ENCODE measurements at regions not wholly inside any gene's neighbourhood (a gene's known extent, or its start where the extent isn't known, plus 50 kb on each side); places are given as distances from the start of the nearest gene placed in this dataset.
"Not testable (repeated sequence)": the region's sequence is repeated elsewhere in the genome, so short reads cannot be mapped to it uniquely, and the experiment has no call there.

DNA sequence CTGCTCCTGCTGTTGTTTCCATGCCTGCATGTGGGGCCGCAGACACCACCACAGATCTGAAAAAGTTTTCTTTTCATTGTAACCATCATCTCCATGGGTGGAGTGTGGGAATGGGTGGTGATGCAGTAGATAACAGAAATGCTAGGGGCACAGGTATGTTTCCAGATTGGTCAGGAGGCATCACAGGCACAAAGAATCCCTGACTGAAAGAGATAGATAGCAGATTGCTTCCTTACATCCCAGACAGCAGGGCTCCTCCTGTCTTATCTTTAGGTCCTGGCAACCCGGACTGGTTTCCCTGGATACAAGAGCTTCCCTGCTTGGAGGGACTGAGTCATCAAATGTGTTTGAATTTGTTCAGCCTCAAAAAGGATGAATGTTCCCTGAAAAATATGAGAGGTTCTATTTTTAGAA is 1937.6 kb downstream of the PCDH9 start:
- no peaks in the 10 kb centered on the region for H3K36me3 Mint-ChIP-seq (ENCODE audit: insufficient read depth)
- H3K9me3 Mint-ChIP-seq (ENCODE audit: low read depth), result no peaks in the 10 kb centered on the region
- H3K4me1 Mint-ChIP-seq (ENCODE audit: low read depth), result no peaks in the 10 kb centered on the region
- TF ChIP-seq, protein P1, sequence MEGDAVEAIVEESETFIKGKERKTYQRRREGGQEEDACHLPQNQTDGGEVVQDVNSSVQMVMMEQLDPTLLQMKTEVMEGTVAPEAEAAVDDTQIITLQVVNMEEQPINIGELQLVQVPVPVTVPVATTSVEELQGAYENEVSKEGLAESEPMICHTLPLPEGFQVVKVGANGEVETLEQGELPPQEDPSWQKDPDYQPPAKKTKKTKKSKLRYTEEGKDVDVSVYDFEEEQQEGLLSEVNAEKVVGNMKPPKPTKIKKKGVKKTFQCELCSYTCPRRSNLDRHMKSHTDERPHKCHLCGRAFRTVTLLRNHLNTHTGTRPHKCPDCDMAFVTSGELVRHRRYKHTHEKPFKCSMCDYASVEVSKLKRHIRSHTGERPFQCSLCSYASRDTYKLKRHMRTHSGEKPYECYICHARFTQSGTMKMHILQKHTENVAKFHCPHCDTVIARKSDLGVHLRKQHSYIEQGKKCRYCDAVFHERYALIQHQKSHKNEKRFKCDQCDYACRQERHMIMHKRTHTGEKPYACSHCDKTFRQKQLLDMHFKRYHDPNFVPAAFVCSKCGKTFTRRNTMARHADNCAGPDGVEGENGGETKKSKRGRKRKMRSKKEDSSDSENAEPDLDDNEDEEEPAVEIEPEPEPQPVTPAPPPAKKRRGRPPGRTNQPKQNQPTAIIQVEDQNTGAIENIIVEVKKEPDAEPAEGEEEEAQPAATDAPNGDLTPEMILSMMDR (IDR thresholded peaks at IDR 0.05; ENCODE audit: unreplicated experiment), result no peak
- H3K4me3 Mint-ChIP-seq (ENCODE audit: low read depth), result no peak overlapping the region
- H3K27ac Mint-ChIP-seq, result no peak overlapping the region
- no peaks in the 10 kb centered on the region for H3K27me3 Mint-ChIP-seq
- no peak for DNase-seq (ENCODE audit: low spot score, unreplicated experiment)

DNA sequence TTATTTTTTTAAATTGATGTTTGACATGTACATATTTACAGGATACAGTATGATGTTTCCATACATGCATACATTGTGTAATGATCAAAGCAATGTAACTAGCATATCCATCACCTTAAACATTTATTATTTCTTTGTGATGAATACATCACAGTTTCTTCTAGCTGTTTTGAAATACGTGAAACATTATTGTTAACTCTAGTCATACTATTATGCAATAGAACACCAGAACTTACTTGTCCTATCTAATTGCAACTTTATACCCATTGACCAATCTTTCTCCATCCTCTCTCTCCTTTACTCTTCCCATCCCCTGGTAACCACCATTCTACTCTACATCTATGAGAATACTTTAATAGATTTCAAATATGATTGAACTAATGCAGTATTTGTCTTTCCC is 1942.7 kb downstream of the PCDH9 start:
- Mint-ChIP-seq H3K4me1 (ENCODE audit: low read depth) (no peaks in the 10 kb centered on the region), H3K36me3 (ENCODE audit: insufficient read depth) (no peaks in the 10 kb centered on the region), H3K27me3 (no peaks in the 10 kb centered on the region), H3K27ac (no peak overlapping the region), H3K4me3 (ENCODE audit: low read depth) (no peak overlapping the region), H3K9me3 (ENCODE audit: low read depth) (peaks cover 8% of the 10 kb centered on the region)
- no peak for DNase-seq (ENCODE audit: low spot score, unreplicated experiment)
- TF ChIP-seq, protein P1 (IDR thresholded peaks at IDR 0.05; ENCODE audit: unreplicated experiment), result no peak

DNA sequence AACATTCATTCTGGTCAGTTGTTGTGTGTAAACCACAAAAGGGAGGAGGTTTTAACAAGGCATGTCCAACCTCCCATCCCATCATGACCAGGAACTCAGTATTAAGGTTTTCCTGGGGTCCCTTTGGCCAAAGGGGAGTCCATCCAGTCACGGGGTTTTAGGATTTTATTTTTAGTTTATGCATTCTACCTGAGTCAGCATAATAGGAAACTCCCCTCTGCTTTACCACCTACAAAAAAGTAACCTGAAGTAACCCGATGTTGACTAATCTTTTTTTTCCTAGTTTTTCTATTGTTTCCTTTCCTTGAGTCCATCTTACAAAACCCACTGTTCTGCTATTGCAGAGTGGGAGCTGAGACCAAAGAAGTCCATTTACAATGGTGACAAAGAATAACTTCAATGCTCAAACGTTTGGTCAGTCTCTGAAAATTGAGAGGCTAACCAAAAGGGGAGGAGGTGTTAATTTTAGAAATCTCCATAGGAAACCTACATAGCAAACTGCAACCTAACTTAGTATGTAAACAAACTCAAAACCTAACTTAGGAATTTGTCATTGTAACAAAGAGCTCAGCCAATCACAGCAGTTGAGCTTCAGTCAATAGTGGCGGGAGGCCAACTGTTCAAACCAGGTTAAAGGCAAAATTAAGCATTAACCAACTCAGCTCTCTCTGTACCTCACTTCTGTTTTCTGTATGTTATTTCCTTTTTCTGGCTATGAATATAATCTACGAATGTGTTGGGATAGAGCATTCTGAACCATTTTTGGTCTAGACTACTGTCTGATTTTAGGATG is 1954.1 kb downstream of the PCDH9 start:
- Mint-ChIP-seq H3K36me3 (ENCODE audit: insufficient read depth) (peaks cover 9% of the 10 kb centered on the region), H3K4me1 (ENCODE audit: low read depth) (no peaks in the 10 kb centered on the region), H3K27me3 (no peaks in the 10 kb centered on the region), H3K4me3 (ENCODE audit: low read depth) (no peak overlapping the region), H3K27ac (no peak overlapping the region), H3K9me3 (ENCODE audit: low read depth) (peaks cover 26% of the 10 kb centered on the region)
- TF ChIP-seq, protein P1 (IDR thresholded peaks at IDR 0.05; ENCODE audit: unreplicated experiment), result no peak
- no peak for DNase-seq (ENCODE audit: low spot score, unreplicated experiment)

DNA sequence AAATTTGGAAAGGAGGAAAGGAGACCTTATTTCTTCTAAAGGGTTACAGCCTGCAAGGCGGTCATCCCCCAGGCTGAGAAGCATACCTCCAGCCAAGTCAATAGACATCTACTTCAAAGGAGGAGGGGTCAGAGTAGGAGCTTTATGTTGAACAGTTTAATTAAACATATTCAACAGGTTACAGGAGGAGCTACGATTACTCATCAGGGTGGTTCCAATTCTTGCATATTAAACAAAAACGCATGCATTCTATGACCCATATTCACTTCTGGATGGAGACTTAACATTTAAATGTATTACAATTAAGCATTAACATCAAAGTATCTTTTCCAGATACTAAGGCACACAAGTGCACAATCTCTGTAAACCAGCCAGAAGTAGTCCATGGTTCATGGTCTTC is 1955.0 kb downstream of the PCDH9 start:
- H3K27ac Mint-ChIP-seq, result no peak overlapping the region
- H3K27me3 Mint-ChIP-seq, result no peaks in the 10 kb centered on the region
- TF ChIP-seq, protein P1 (IDR thresholded peaks at IDR 0.05; ENCODE audit: unreplicated experiment), result no peak
- no peaks in the 10 kb centered on the region for H3K4me1 Mint-ChIP-seq (ENCODE audit: low read depth)
- peaks cover 9% of the 10 kb centered on the region for H3K36me3 Mint-ChIP-seq (ENCODE audit: insufficient read depth)
- H3K4me3 Mint-ChIP-seq (ENCODE audit: low read depth), result no peak overlapping the region
- H3K9me3 Mint-ChIP-seq (ENCODE audit: low read depth), result peaks cover 28% of the 10 kb centered on the region
- DNase-seq (ENCODE audit: low spot score, unreplicated experiment), result no peak

DNA sequence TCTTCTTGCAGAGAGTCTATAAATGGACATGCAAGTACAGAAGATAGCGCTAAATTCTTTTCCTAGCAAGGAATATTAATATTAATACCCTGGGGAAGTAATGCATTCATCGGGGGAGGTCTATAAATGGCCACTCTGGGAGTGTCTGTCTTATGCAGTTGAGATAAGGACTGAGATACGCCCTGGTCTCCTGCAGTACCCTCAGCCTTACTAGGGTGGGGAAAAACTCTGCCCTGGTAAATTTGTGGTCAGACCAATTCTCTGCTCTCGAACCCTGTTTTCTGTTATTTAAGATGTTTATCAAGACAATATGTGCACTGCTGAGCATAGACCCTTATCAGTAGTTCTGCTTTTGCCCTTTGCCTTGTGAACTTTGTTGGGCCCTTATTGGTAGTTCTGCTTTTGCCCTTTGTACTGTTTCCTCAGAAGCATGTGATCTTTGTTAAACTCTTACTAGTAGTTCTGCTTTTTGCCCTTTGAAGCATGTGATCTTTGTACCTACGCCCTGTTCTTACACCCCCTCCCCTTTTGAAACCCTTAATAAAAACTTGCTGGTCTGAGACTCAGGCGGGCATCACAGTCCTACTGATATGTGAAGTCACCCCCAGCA is 1956.2 kb downstream of the PCDH9 start:
- H3K27me3 Mint-ChIP-seq; H3K4me1 Mint-ChIP-seq (ENCODE audit: low read depth); H3K27ac Mint-ChIP-seq; DNase-seq (ENCODE audit: low spot score, unreplicated experiment); H3K36me3 Mint-ChIP-seq (ENCODE audit: insufficient read depth); H3K4me3 Mint-ChIP-seq (ENCODE audit: low read depth): not testable (repeated sequence)
- H3K9me3 Mint-ChIP-seq (ENCODE audit: low read depth), result peaks cover 28% of the 10 kb centered on the region

DNA sequence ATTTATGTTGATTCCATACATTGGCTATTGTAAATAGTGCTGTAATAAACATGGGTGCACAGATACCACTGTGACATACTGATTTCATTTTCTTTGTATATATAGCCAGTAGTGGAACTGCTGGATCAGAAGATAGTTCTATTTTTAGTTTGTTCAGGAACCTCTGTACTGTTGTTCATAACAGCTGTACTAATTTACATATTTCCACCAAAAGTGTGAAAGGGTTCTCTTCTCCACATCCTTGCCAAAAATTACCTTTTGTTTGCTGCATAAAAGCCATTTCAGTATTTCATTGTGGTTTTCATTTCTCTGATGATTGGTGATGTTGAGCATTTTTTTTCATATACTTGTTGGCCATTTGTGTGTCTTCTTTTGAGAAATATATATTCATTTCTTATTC is 1962.1 kb downstream of the PCDH9 start:
- TF ChIP-seq, protein P1 (IDR thresholded peaks at IDR 0.05; ENCODE audit: unreplicated experiment), result no peak
- peaks cover 5% of the 10 kb centered on the region for H3K9me3 Mint-ChIP-seq (ENCODE audit: low read depth)
- H3K36me3 Mint-ChIP-seq (ENCODE audit: insufficient read depth), result no peaks in the 10 kb centered on the region
- no peak overlapping the region for H3K27ac Mint-ChIP-seq
- H3K4me3 Mint-ChIP-seq (ENCODE audit: low read depth), result no peak overlapping the region
- peaks cover 4% of the 10 kb centered on the region for H3K4me1 Mint-ChIP-seq (ENCODE audit: low read depth)
- no peak for DNase-seq (ENCODE audit: low spot score, unreplicated experiment)
- no peaks in the 10 kb centered on the region for H3K27me3 Mint-ChIP-seq
